SK-N-SH treated with all-trans-retinoic acid at 6 μM for 48 hours (cell line): ENCODE measurements at regions not wholly inside any gene's neighbourhood (a gene's known extent, or its start where the extent isn't known, plus 50 kb on each side); places are given as distances from the start of the nearest gene placed in this dataset.

ENCODE experiments used
- ARNTL ChIP-seq: fragments of 450-650 bp; formaldehyde crosslinking; IDR thresholded peaks from 2 replicates; pipeline ENCODE4 v1.5.0; 2020; ENCODE audit warnings: low read depth, mild to moderate bottlenecking, moderate library complexity, borderline replicate concordance
- BACH2 ChIP-seq: fragments of 250-450 bp; sonication (Bioruptor Pico); IDR thresholded peaks from 2 replicates; pipeline ENCODE4 v1.9.0; 2021; ENCODE audit warnings: mild to moderate bottlenecking, borderline replicate concordance
- CREB5 ChIP-seq: fragments of 250-450 bp; sonication (Bioruptor Pico); IDR thresholded peaks from 2 replicates; pipeline ENCODE4 v1.5.1; 2020; ENCODE audit warnings: low read depth, mild to moderate bottlenecking, moderate library complexity
- CSDC2 ChIP-seq: fragments of 250-450 bp; sonication (Bioruptor Pico); IDR thresholded peaks from 2 replicates; pipeline ENCODE4 v1.5.0; 2020; ENCODE audit warnings: mild to moderate bottlenecking, moderate library complexity
- PATZ1 ChIP-seq: fragments of 250-450 bp; sonication (Bioruptor Pico); IDR thresholded peaks from 2 replicates; pipeline ENCODE4 v1.8.0; 2020; ENCODE audit warnings: mild to moderate bottlenecking, moderate library complexity, borderline replicate concordance
- PPARA ChIP-seq: fragments of 250-450 bp; sonication (Bioruptor Pico); IDR thresholded peaks from 2 replicates; pipeline ENCODE4 v1.5.0; 2020; ENCODE audit warnings: mild to moderate bottlenecking, borderline replicate concordance
- SNAI2 ChIP-seq: fragments of 250-450 bp; sonication (Bioruptor Pico); IDR thresholded peaks from 2 replicates; pipeline ENCODE4 v1.5.0; 2020; ENCODE audit warnings: mild to moderate bottlenecking, moderate library complexity
- TOX ChIP-seq: fragments of 250-450 bp; sonication (Bioruptor Pico); IDR thresholded peaks from 2 replicates; pipeline ENCODE4 v1.8.0; 2021; ENCODE audit warnings: mild to moderate bottlenecking, moderate library complexity, borderline replicate concordance
- ZFP30 ChIP-seq: fragments of 450-650 bp; formaldehyde crosslinking; IDR thresholded peaks from 2 replicates; pipeline ENCODE4 v1.5.0; 2022; ENCODE audit warnings: mild to moderate bottlenecking, moderate library complexity

- TF ChIP-seq SNAI2 (CRISPR knock-in tag) (no peak), BACH2 (CRISPR knock-in tag) (no peak), ZFP30 (CRISPR knock-in tag) (no peak), PATZ1 (CRISPR knock-in tag) (no peak), ARNTL (CRISPR knock-in tag) (no peak), TOX (CRISPR knock-in tag) (no peak), PPARA (CRISPR knock-in tag) (no peak), CREB5 (CRISPR knock-in tag) (no peak), CSDC2 (CRISPR knock-in tag) (no peak)
Observed at GRCh38 chr1:23619299-23620188, 60.2 kb upstream of the ID3 start.
